Erythroblast (primary cell): ENCODE measurements at regions not wholly inside any gene's neighbourhood (a gene's known extent, or its start where the extent isn't known, plus 50 kb on each side); places are given as distances from the start of the nearest gene placed in this dataset.
A peak's percentile ranks its signal among the peaks of the same experiment; 100 is the strongest.

ENCODE experiments used
- DNase-seq, 2 experiments: peaks; one replicate each; lab custom pipeline; 2025; lab: John Stamatoyannopoulos, UW
- GATA1 ChIP-seq: IDR thresholded peaks from 2 replicates; pipeline ENCODE4 v1.6.1; 2011; ENCODE audit warnings: low read depth, mild to moderate bottlenecking, control low read depth, low read length, moderate library complexity
- POLR2A ChIP-seq: IDR thresholded peaks from 2 replicates; pipeline ENCODE4 v1.6.1; 2011; ENCODE audit warnings: mild to moderate bottlenecking, low read length

DNA sequence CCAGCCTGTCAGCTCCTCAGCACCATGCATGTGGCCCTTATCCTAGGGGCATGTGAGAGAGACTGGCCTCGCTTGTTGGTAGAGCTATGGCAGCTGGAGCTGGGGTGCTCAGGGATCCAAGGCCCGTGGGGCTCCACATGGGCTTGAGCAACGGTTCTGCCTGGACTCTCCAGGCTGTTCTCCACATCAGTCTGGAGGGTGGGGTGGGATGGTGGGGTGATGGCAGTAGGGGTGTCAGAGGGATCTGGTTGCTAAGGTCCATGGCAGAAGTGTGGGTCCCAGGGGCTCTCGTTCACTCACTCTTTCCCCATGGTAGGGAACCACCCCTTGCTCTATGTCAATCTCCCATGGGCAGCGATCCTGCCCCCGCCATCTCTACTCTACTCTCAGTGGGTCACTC is 622.6 kb downstream of the LRFN5 start:
- DNase-seq = no peak
- no peak for TF ChIP-seq POLR2A
- no peak for TF ChIP-seq GATA1

DNA sequence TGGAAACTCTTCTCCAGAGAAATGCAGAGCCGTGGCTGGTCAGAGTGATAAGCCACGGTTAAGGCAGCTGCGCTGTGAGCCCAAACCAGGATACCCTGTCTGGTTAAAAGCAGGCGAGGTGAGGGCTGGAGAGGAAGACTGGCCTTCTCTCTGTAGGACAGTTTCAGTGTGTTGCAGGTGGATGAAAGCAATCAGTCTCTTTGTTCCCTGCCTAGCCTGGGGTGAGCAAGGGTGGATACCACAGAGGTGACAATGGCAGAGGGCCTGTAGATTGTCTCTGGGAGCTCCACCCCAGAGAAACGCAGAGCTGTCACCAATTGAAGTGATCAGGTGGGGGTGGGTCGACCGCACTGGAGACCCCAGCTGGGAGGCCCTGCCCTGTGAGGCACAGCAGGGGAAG is 621.9 kb downstream of the LRFN5 start:
- TF ChIP-seq GATA1 (no peak), POLR2A (no peak)
- DNase-seq = no peak

DNA sequence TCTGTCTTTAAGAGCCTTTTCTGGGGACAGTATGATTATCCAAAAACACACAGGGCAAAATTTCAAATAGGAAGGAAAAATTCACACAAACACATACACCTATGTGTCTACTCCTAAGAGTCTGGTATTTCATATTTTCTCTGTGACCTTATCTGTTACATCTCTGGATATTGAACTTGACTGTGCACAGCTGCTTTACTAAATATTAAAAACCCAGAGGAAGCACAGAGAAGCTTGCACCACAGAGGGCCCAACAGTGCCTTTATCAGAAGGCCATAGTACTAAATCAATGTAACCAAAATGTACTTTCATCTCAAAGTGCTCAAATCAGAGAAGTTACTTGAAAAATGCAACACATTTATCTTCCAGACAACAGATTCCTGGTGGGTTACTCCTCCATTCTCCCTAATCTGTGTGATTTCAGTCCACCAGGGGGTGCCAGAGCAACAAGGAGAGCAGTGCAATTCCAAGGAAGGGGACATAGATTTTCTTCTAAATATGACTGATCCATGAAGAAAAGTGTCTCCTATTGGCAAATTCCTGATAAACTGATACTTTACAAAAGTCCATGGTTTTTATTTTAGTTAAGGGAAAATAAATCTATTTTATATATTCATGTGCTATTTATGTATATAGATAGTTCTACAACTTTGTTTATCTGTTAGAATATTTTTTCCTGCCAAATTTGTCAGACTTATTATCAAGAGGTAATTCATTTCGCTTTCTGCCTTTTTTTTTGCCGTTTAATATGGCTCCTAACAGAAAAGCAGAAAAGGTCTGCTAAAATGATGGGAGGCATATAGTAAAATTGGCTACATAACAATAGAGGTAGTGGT is 617.6 kb downstream of the LRFN5 start:
- TF ChIP-seq GATA1 (no peak), POLR2A (no peak)
- peak; percentile 15 to 51 for DNase-seq

DNA sequence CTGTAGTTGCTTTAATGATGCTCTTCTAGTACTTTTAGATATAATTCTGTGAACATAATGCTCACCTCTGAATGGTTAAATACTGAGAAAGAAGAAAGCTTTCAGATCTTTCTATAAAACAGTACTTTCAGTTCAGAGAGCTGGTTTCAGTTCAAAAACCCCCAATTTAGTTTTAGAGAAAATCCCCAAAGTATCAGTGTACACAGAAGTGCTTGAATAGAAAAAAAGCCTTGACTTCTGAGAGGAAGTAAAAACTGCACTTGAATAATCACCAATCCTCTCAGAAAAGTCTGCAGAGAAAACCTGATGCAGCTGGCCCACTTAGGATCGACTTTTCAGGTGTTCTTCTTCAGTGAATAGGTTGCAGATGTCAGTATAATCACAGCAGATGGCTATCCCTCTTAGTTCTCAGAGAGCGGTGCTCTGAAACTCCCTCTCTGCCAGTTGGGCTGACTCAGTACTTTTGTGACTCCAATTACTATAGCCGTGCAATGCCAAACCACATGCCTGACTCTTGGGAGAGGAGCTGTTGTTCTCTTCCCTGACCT is 616.3 kb downstream of the LRFN5 start:
- TF ChIP-seq POLR2A (no peak), GATA1 (no peak)
- no peak for DNase-seq

DNA sequence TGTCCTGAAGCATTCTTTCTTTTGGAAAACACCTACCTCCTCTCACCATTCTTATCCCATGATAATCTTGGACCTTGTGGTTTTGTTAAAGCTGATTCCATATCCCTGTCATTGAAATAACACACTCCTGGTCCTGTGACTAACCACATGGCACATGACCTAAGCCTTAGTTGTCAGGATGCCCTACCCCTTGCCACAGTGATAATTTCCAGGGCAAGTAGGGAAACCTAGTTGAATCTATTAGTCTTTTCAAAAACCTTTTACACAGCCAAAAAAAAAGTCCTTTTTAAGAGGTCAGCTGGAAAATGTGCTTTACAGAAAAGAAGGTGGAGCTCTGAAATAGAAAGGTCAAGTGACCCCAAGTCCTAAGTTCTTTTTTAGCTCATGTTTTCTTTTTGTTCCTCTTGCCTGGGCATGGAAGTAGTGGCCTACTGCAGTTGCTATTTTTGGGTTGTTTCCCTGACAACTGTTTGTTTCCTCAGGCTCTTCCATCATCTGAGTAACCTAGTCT is 608.4 kb downstream of the LRFN5 start:
- DNase-seq = no peak
- TF ChIP-seq POLR2A (no peak), GATA1 (no peak)

DNA sequence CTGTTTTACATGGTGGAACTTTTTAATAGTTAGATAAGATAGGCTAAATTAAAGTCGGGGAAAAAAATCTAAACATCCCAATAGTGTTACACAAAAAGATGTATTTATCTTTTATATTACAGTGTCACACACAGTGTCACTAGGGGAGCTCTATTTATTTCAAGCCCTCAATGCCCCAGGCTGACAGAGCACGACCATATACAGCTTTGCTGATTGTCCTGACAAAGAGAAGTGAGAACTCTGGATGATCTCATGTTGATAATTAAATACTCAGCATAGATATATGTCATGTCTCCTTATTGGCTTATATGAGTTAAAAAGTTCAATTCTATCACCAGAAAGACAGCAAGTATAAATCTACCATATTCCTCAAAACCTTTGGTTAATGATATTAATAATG is 594.3 kb downstream of the LRFN5 start:
- no peak for DNase-seq
- TF ChIP-seq GATA1 (no peak), POLR2A (no peak)

DNA sequence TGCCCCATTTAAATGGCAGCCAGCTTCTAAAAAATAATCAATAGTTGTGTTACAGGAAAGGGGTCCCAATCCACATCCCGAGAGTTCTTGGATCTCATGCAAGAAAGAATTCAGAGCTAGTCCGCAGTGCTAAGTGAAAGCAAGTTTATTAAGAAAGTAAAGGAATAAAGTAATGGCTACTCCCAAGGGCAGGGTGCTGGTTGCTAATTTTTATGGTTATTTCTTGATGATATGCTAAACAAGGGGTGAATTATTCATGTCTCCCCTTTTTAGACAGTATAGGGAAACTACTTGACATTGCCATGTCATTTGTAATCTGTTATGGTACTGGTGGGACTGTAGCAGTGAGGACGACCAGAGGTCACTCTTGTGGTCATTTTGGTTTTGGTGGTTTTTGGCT is 591.3 kb downstream of the LRFN5 start:
- DNase-seq = no peak
- TF ChIP-seq GATA1 (no peak), POLR2A (no peak)

DNA sequence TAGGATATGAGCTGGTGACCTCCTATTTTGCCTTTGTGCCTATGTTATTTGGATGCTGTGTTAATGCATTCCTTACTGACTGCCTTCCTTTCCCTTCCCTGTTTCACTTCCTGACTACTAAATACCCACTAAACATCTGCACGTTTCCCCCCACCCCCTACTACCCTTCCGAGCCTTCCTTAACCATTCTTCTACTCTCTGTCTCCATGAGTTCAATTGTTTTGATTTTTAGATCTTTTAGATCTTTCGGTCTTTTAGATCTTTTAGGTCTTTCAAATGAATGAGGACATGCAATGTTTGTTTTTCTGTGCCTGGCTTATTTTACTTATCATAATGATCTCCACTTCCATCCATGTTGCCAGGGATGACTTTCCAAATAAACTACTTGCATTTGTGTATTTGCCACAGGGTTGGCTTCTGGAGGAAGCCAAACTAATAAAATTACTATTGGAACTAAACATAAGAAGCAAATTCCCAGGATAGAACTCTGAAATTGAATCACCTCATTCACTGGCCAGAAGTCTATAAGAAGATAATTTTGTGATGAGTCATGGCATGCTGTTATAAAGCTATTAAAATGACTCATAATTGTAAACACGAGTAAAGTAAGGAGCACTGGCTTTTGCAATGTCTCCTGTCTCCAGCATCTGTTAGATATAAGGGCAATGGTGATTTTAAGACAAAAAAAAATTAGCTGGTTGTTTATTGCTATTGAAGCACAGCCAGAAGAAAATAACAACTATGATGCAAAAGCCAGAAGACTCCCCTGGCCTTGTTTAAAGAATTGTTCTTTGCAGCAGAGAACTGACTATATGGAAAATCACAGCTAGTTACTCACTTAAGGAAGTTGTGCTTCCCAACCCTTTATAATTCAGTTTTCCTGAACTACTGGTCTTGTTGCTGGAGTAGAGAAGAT is 586.3 kb downstream of the LRFN5 start:
- TF ChIP-seq GATA1 = no peak
- no peak for TF ChIP-seq POLR2A
- DNase-seq = no peak

DNA sequence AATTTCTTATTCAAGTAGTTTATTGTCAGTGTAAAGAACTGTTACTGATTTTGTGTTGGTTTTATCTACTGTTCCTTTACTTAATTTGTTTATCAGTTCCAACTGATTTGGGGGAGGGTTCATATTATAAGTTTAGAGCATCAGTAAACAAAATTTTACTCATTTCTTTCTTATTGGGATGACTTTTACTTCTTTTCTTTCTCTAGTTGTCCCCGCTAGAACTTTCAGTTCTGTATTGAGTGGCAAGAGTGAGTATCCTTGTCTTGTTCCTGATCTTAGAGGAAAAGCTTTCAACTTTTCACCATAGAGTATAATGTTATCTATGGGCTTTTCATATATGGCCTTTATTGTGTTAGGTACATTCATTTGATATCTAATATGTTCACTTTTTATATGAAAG is 584.1 kb downstream of the LRFN5 start:
- DNase-seq = no peak
- TF ChIP-seq GATA1 (no peak), POLR2A (no peak)

DNA sequence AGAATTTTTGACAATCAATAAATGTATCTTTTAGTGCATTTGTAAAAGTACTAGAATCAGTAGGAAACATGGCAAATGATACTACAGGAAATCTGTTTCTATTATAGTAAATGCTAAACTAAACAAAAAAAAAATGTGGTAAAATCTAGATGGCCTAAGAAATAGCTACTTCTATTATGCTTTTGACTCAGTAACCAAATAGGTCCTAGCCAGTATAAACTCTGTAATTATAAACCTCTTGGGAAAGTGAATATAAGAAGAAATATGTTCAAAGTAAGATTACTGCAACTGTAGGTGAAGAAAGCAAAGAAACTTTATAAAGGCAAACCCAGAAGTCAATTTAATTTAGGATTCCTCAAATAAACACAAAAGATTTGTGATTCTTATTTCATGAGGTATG is 581.2 kb downstream of the LRFN5 start:
- TF ChIP-seq GATA1 (no peak), POLR2A (no peak)

DNA sequence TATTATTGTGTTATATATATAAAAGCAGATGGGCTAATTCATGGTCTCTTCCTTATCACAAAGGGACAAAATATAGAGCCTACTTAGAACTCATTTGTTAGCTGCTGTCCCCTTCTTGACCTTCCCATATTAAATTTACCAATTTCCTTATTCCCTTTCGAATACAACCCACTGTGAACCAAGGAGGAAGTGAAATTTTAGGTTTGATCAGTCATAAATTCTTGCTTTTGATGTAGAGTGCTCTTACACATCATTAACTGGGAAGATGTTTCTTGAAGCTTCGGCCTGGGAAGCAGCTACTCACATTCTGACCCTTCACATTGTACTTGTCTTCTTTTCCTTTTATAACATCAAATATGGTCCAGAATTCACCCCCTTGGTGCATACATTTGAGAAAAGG is 579.0 kb downstream of the LRFN5 start:
- TF ChIP-seq GATA1 (no peak), POLR2A (no peak)
- no peak for DNase-seq

More for the DNA sequence above, 581.2 kb downstream of the LRFN5 start:
- DNase-seq = no peak

DNA sequence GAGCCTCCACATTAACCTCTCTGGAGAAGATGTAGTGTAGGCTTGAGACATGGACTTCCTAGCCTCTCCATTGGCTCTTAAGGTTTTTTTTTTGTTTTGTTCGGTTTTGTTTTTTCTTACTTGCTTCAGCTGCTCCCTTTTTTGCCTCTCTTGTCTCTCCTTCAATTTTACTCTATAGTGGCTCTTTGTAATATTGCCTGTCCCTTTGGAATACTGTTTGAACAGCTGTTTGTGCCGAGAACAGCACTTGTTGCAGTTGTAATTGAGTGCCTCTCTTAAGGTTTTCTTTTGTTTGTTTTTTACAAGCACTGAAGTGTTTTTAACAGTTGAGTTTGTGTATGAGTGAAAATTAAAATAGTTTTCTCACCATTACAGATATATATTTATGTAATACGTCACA is 567.7 kb downstream of the LRFN5 start:
- no peak for TF ChIP-seq POLR2A
- TF ChIP-seq GATA1 = no peak
- no peak for DNase-seq

DNA sequence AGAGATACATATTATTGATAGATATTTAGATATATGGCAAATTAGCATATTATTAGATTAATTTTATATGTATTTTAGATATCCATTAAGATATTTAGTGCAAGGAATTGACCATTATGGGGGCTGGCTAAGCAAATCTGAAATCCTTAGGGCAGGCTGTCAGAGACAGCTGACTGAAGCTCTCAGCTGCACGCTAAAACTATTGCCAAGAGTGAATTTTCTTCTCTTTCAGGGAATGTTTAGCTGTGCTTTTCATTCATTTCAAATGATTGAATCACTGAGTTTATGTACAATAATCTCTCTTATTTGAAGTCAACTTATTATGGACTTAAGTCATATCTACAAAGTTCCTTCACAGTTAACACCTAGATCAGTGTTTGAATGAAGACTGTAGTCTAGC is 566.5 kb downstream of the LRFN5 start:
- DNase-seq = no peak
- TF ChIP-seq POLR2A (no peak), GATA1 (no peak)
